Breast epithelium (tissue), 3 donors: ENCODE measurements at regions not wholly inside any gene's neighbourhood (a gene's known extent, or its start where the extent isn't known, plus 50 kb on each side); places are given as distances from the start of the nearest gene placed in this dataset.

ENCODE experiments used
- POLR2A ChIP-seq: fragments of 450-650 bp; IDR thresholded peaks from one replicate; pipeline ENCODE4 v1.6.1; 2016; ENCODE audit warnings: antibody characterized with exemption, mild to moderate bottlenecking, moderate library complexity
- TF ChIP-seq, protein P1 (sequence below), 3 donors: fragments of 450-650 bp; IDR thresholded peaks; one replicate each; pipeline ENCODE4 v1.5.1; 2016 to 2017; ENCODE audit warnings: antibody characterized with exemption in 3 of 3, mild to moderate bottlenecking in 3 of 3, moderate library complexity in 3 of 3

DNA sequence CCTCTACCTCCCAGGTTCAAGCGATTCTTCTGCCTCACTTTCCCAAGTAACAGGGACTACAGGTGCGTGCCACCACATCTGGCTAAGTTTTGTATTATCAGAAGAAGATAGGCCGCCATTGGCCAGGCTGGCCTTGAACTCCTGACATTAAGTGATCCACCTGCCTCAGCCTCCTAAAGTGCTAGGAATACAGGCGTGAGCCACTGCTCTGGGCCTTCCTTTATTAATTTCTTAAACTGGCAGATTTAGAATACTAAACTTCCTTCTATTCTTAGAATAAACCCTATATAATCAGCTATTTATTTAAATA is 86.6 kb downstream of the HFE start:
- TF ChIP-seq, protein P1, sequence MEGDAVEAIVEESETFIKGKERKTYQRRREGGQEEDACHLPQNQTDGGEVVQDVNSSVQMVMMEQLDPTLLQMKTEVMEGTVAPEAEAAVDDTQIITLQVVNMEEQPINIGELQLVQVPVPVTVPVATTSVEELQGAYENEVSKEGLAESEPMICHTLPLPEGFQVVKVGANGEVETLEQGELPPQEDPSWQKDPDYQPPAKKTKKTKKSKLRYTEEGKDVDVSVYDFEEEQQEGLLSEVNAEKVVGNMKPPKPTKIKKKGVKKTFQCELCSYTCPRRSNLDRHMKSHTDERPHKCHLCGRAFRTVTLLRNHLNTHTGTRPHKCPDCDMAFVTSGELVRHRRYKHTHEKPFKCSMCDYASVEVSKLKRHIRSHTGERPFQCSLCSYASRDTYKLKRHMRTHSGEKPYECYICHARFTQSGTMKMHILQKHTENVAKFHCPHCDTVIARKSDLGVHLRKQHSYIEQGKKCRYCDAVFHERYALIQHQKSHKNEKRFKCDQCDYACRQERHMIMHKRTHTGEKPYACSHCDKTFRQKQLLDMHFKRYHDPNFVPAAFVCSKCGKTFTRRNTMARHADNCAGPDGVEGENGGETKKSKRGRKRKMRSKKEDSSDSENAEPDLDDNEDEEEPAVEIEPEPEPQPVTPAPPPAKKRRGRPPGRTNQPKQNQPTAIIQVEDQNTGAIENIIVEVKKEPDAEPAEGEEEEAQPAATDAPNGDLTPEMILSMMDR (IDR thresholded peaks at IDR 0.05): no peak
- no peak for TF ChIP-seq POLR2A
